HL-60 (cell line): ENCODE measurements at regions not wholly inside any gene's neighbourhood (a gene's known extent, or its start where the extent isn't known, plus 50 kb on each side); places are given as distances from the start of the nearest gene placed in this dataset.

Experiments
- DNase-seq, 2 experiments: peaks; one replicate each; pipeline ENCODE4 v3.0.0-alpha.2; 2010 to 2020; ENCODE audit warnings: low read depth in 1 of 2, low spot score in 1 of 2
- H3K27ac ChIP-seq: fragments of 250-450 bp; sonication (Bioruptor Pico); replicated peaks from 2 replicates; pipeline ENCODE4 v1.5.1; 2020; ENCODE audit warnings: mild to moderate bottlenecking, moderate library complexity
- H3K27me3 ChIP-seq: fragments of 250-450 bp; sonication (Bioruptor Pico); 2 replicates; pipeline ENCODE4 v1.5.1; 2021; ENCODE audit warnings: mild to moderate bottlenecking, moderate library complexity; ENCODE audit not compliant: insufficient read depth, poor library complexity, severe bottlenecking
- H3K4me3 ChIP-seq: replicated peaks from 2 replicates; pipeline ENCODE4 v1.5.1; 2011; ENCODE audit warnings: mild to moderate bottlenecking, control low read depth, low read length; ENCODE audit not compliant: insufficient read depth
- CTCF ChIP-seq: IDR thresholded peaks from one replicate; pipeline ENCODE4 v1.5.1; 2011; ENCODE audit warnings: low read length, control low read depth, inconsistent platforms; ENCODE audit not compliant: insufficient read depth
- GABPA ChIP-seq: IDR thresholded peaks from 2 replicates; pipeline ENCODE4 v1.6.1; 2012; ENCODE audit warnings: low read depth
- POLR2AphosphoS5 ChIP-seq: IDR thresholded peaks from 2 replicates; pipeline ENCODE4 v1.6.1; 2012; ENCODE audit warnings: low read depth
- REST ChIP-seq: IDR thresholded peaks from 2 replicates; pipeline ENCODE4 v1.6.1; 2012; ENCODE audit warnings: low read depth; ENCODE audit not compliant: insufficient replicate concordance
- SPI1 ChIP-seq: IDR thresholded peaks from 2 replicates; pipeline ENCODE4 v1.6.1; 2012; ENCODE audit warnings: low read depth, mild to moderate bottlenecking, borderline replicate concordance

- Histone ChIP-seq H3K27me3 (no peaks in the 10 kb centered on the region), H3K4me3 (no peak overlapping the region), H3K27ac (no peak overlapping the region)
- DNase-seq: no peak
- TF ChIP-seq SPI1 (no peak), GABPA (no peak), CTCF (no peak)
Observed at GRCh38 chr3:117192888-117193287, 483.3 kb downstream of the TUSC7 start.

- Histone ChIP-seq H3K27ac (no peak overlapping the region), H3K27me3 (no peaks in the 10 kb centered on the region), H3K4me3 (no peak overlapping the region)
- DNase-seq: no peak
- TF ChIP-seq CTCF (no peak), GABPA (no peak), SPI1 (no peak), REST (no peak), POLR2AphosphoS5 (no peak)
Observed at GRCh38 chr3:117193390-117193789, 483.8 kb downstream of the TUSC7 start.

GRCh38 chr3:117195034-117195433 is 485.5 kb downstream of the TUSC7 start:
- Histone ChIP-seq H3K4me3 (no peak overlapping the region), H3K27ac (no peak overlapping the region), H3K27me3 (no peaks in the 10 kb centered on the region)
- no peak for TF ChIP-seq POLR2AphosphoS5
- TF ChIP-seq CTCF: no peak
- TF ChIP-seq REST: no peak
- no peak for TF ChIP-seq GABPA
- DNase-seq: no peak

- no peak for DNase-seq
- H3K4me3 ChIP-seq: no peak overlapping the region
- no peaks in the 10 kb centered on the region for H3K27me3 ChIP-seq
- H3K27ac ChIP-seq: no peak overlapping the region
- TF ChIP-seq REST (no peak), SPI1 (no peak), GABPA (no peak), POLR2AphosphoS5 (no peak), CTCF (no peak)
Observed at GRCh38 chr3:117200962-117201361, 491.4 kb downstream of the TUSC7 start.
